CD1c-positive myeloid dendritic cell (primary cell): ENCODE measurements at regions not wholly inside any gene's neighbourhood (a gene's known extent, or its start where the extent isn't known, plus 50 kb on each side); places are given as distances from the start of the nearest gene placed in this dataset.

ENCODE experiments used
- DNase-seq: peaks from one replicate; pipeline ENCODE4 v3.0.0-alpha.2; 2016; ENCODE audit errors: extremely low spot score

DNA sequence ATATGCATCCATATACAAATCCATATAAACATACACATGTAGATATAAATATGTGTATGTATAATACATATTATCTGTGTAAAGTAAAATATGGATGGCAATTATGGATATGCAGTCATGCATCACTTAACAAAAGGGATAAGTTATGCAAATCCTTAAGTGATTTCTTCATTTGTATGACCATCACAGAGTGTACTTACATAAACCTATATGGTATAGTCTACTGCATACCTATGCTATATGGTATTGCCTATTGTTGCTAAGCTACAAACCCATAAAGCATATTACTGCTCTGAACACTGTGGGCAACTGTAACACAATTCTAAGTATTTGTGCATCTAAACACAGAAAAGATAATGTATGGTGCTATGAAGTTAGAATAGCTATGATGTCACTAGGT, 227.2 kb downstream of the SLC6A15 start:
- DNase-seq = no peak

DNA sequence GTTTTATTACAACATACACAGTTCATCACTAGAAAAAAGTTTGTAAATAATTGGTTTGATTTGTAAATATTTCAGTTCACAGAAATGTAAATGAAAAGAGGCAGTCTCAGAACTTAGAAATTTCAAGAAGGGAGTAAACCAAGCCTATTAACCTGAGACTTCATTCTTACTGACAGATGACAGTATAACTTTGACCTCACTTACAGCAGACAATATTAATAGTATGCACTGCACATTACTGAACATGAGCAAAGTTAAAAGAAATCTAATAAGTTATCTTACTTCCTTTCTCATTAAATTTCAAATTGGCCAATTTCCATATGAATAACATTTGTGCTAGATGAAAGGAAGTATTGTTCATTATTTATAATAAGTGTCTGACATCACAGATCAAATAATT, 235.8 kb downstream of the SLC6A15 start:
- DNase-seq = no peak

DNA sequence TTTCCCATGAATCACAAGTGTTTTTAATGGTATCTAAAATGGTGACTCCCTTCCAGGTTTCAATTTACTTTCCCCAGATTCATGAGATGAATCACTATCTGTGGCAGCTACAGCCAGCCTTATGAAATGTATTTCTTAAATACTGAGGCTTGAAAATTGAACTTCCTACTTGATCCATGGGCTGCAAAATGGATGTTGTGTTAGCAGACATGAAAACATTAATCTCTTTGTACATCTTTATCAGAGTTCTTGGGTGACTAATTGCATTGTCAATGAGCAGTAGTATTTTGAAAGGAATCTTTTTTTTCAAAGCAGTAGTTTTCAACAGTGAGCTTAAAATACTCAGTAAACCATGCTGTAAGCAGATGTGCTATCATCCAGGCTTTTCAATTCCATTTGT, 250.8 kb downstream of the SLC6A15 start:
- no peak for DNase-seq

DNA sequence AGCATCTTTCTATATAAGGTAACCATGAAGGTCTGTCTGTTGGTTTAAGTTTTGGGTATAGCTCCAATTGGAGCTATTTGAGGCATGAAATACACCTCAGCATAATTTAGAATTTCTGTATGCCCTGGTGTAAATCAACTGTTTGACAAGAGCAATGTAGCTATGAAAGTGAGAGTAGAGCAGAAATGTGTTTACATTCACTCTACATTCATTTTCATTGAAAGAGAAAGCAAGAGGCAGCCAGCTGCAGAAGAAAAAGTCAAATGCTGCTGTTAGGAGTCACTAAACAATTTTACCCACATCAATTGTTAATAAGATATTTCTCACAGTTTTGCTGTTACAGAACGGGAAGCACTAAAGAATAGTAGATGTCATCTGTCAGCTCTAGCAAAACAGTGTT, 252.5 kb downstream of the SLC6A15 start:
- no peak for DNase-seq

DNA sequence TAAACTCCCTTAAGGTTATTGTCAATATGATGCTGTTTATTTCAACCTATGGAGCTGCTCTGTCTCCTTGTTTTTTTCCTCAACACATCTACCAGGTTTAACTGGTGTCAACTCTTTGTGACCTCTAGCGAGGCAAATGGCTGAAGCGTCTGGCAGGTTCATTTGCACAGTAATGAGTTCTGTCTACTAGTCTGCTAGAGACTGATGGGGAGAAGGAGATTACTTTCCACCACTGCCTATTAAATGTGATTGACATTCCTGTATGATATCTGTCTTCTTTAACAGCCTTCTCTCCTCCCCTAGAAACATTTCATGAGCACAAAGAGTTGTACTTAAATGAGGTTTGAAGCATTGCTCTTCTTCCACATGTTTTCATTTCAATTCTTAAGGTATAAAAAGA, 253.7 kb downstream of the SLC6A15 start:
- no peak for DNase-seq

DNA sequence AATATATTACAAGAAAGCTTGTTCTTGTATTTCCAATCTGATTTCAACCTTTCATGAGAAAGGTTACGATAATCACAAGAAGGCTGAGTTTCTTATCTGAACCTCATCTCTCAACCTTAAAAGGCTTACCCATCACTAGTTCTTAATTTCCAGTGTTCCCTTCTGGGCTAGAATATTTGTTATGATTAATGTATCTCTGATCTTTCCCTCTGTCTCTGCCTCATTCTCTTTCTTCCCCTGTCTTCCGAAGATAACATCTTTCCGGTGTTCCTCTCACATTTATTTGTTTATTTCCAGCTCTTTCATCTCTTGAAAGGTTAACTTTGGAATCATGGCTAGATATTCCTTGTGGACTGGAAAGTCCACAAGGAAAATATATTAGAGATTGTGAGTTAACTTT, 255.9 kb downstream of the SLC6A15 start:
- DNase-seq = no peak

DNA sequence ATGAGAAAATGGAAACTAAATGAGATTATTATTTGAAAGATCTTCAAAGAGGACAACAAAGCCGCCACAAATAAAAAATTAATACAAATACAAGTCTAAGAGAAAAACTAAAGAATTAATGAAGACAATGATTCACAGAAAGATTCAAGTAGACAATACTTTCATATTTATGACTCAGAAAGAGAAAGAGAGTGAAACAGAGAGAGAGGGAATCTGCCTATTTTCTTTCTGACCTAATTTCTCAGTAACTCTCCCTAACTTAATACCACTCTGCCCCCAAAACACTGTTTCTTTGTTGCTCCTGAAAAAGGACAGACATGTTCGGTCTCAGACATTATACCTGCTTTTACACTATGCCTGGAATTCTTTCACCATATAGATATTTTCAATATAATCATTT, 259.1 kb downstream of the SLC6A15 start:
- DNase-seq = no peak

DNA sequence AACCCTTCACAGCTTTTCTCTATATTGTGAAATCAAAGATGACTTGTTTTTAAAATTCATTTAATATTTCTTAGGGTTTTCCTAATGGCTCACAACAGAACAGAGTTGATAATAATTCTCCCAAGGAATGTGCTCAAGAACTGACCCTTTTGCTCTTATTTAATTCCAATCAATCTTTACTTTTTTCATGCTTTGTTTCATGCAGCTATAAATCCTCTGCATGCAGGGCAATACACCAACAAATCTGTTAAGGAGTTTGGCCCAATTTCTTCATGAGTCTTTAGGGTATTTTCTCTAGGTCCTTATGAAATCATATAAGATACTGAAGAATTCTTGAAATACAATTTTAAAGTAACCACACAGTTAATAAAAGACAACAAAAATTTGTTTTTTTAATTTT, 264.2 kb downstream of the SLC6A15 start:
- DNase-seq = no peak

DNA sequence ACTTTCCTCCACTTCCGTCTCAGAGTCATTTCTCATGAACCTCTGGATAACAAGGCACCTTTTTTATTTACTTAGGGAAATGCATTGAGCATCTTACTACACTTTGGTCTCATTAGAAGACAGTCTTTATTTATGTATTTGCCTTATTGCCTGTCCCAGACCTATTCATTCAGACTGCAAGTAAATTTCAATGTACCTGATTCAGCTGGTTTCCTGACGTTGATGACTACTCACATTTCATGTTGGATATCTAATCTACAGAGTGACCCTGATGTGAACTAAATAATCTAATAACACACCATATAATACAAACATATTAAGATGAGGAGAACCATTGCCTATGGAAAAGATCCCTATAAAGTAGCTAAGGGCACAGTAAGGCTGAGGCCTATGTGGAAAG, 267.7 kb downstream of the SLC6A15 start:
- DNase-seq = no peak

DNA sequence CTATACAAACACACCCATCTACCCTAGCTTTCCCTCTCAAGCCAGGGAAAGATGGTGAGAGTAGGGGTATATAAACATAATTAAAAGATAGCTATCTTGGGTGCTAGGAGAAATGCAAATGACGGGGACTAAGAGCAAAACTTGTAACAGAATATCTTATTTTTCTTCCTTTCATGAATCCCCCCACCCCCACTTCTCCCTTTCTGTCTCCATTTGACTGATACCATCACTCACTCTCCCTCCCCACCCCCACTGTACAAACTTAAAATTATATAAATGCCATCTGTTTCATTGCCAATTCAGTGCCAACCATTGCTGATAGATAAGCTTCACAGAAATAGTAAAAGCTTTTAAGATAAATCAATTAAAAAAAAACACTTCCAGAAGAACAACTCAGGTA, 268.6 kb downstream of the SLC6A15 start:
- no peak for DNase-seq

DNA sequence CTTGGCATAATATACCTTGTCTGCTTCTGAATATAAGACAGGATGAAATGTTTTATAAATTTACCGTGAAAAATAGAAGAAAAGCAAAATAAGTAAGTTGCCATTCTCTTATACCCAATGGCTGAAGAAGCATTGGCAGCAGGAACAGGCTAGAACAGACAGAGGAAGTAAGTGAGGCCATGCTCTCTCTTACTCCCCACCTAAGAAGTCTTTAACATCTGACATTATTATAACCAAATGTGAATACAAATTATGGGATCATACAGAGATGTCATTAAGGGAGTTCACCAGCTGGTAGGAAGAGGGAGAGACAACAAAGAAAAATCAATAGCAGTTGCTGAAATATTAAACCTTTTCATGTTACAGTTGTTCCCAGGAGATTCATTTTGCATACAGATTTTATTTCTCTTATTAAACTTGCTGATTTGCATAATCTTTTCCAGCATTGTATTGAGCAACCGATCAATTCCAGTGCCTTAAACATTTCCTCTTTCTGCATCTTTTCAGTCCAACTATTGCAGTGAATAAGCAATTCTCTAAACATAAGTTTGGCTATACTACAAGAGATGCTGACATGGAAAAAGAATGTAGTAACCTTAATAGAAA, 270.6 kb downstream of the SLC6A15 start:
- DNase-seq = no peak

DNA sequence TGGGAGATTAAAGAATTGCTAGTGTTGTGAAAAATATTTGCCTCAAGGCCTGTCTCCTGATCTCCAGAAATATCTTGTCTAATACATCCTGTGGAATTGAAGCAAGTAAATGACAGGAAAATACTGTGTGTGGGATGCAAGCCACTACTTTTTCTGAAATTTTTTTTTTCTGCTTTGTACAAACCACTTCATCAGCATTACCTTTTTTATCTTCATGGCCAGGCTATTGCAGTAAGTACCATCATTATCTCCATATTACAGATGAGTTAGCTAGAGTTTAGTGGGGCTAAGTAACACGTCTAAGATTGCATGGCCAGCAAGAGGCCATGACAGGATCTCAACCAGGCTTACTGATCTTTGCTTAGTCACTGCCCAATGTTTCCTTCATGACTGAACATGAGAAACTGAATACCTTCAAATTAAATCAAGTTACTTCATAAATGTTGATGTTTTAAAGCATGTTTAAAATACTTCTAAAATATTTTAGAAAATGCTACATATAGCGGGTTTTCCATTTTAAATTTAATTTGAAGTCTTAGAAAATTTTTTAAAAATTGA, 273.7 kb downstream of the SLC6A15 start:
- DNase-seq = no peak

DNA sequence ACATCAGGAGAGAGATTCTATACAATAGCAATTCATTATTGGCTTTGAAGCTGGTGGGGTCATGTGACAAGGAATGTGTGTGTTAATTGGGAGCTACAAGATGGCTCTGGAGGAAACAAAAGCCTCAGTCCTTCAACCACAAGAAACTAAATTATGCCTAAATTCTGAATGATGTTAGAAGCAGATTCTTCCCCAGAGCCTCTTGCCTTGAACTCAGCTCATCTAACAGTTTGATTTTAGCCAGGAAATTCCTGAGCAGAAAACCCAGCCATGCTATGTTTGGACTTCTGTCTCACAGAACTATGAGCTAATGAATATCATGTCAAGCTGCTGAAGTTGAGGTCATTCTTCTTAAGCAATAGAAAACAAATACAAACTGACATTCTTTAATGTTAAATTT, 274.7 kb downstream of the SLC6A15 start:
- no peak for DNase-seq

DNA sequence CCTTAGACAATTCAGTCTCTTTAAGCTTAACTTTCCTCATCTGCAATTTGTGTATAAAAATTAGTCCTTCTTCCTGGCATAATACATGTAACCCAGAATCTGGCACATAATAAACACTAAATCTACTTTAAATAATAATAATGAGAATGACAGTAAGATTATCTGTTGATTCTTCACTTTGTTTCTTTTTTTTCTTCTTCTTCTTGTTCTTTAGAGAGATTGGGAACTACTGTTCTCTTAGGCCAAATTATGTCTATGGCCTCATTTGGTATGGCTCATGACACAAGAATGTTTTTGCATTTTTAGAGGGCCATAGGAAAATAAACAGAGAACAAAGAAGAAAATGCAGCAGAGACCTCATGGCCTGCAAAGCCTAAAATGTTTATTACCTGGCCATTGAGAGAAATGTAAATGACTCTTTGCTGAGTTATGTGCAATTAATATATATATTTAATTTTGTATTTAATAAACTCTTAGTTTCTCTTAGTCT, 275.8 kb downstream of the SLC6A15 start:
- DNase-seq = no peak

DNA sequence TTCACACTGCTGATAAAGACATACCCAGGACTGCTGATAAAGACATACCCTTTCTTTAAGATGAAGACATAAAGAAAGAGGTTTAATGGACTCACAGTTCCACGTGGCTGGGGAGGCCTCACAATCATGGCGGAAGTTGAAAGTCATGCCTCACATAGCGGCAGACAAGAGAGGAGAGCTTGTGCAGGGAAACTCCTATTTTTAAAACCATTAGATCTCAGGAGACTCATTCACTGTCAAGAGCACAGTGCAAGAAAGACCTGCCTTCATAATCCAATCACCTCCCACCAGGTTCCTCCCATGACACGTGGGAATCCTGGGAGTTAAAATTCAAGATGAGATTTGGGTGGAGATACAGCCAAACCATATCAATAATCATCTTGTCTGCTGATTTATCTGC, 278.1 kb downstream of the SLC6A15 start:
- no peak for DNase-seq

DNA sequence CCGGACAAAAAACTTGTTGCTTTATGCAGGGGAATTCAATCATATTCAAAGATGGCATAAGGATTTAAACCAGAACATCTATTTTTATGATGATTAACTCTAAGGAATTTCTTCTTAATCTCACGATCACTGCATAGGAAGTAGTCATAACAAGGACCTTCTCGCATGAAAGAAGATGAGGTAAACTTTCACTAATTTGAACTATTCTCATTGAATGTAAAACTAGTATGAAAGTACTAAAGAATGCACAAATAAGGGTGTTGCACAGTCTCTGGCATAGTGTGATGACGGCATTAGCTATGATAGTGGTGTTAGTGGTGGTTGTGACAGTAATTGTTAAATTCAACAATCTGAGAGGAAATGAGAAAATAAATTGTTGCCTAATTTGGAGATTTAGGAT, 280.0 kb downstream of the SLC6A15 start:
- DNase-seq = no peak

DNA sequence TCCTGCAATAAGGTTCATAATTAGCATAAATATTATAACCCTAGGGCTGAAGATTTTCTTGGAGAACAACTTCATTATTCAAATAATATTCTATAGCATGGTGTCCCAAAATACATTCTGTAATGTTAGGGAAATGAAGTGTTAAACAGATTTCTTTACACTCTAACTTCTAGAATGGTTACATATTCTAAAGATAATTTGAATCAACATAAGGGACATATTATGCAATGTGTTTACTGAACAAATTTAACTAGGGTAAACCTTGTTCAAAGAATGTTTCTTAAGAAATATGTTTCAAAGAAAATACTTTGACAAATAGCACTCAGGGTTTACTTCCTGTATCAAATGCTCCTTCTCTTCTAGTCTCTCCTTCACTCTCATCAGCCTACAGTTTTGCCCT, 281.6 kb downstream of the SLC6A15 start:
- DNase-seq = no peak

DNA sequence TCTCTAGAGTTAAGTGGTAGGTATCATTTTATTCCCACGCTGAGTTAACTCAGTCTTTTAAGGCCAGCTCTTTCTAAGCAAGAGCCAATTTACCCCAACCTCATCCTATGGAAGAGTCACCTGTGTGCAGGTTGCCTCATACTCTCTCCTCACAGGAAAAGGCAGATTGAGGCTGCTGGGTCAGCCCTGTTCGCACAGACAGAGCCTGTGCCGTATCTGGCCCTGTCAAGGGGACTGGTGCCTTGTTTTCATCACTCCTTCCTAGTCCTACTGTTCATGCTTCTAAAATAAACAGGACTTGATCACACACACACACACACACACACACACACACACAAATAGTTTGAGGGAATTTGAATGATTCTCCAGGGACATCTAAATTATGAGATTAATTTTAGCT, 285.0 kb downstream of the SLC6A15 start:
- no peak for DNase-seq

DNA sequence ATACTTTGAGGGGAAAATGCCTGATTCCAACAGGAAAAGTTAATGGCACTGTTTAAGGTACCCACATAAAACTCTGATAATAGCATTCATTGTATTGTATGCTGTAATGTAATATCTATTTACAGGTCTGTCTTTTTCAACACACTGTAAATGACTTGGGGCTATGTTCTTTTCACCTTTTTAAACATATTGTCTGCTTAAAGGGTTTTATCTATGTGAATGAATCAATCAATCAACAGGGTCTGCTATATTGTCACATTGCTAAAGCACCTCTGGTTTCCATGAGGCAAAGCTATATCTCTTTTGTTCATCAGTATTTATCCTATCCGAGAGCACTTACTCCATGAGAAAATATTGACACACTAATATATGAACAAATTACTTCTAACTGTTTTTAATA, 288.0 kb downstream of the SLC6A15 start:
- no peak for DNase-seq

DNA sequence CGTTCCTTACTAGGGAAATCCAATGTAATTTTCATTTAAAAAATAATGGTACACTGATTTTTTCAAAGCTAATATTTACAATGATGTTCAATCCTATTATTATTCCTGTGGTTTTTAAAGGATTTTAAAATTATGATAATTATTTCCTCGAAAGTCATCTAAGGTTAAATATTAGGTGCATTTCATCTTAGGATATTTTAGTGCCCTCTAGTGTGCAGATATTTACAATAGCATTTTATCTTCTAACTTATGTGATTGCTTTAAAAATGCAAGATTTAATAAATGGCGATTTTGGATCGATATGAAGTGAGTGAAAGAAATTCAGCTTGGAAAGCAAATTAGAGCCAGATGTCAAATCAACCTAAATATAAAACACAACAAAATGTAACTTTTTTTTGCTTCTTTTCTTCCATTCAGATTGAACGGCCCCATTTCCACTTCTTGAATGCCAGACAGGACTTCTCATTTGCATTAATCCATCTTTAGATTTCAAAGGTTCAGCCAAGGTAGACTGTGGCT, 293.5 kb downstream of the SLC6A15 start:
- no peak for DNase-seq

DNA sequence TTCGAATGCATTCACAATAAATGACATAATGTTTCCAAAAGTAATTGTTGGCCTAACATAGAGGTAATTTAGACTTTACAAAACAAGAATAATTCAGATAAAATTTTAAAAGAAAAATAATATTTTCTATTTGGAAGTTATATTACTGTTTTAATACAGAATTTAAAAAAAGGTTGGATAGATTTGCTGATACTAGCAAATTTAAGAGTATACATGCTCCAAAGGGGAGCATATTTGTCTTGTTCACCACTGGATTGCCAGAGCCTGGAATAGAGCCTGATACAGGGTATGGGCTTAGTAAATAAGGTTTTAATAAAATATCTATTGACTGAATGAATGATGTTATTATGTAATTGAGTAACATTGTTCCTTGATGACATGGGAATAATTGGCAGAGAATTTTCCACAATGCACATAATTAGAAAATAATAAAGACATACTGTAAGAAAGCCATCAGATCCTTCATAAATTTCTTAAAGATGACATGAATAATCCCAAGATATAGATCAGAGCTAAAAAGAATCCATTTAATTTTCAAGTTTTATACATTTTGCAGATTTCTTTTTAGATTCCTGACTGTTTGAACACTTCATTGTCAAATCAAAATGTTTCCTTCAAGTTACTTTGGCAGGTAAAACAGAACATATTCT, 305.3 kb downstream of the SLC6A15 start:
- DNase-seq = no peak

DNA sequence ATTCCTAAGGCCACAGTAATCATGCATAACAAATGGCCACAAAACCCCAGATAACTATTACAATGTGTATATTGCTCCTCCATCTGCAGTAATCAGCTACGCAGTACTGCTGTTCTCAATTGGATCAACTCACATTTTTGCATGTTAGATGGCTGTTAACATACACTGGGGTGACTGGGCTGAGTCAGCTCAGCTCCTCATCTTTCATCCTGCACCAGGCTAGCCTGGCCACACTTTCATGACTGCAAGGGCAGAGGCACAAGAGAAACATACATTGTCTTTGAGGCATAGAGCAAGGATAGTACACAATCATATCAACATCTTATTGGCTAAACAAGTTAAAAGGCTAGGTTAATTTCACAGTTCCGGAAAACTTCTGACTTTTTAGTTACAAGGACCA, 306.6 kb downstream of the SLC6A15 start:
- DNase-seq = no peak

DNA sequence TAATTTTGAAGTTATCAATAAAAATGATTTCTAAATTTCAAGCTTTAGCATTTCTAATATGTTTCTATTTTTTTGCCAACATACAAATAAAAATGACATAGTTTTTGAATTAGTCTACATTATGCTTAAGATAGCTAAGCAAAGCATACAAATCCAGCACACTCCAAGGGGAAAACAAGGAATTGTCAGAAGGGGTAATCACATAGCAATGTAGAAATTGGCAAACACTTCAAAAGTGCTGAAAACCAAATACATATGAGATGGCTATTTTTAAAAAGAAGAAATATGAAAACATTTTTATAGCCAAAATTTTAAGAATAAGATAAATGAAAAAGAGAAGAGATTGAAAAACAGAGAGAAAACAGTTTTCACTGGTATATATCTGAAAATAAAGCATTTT, 308.0 kb downstream of the SLC6A15 start:
- no peak for DNase-seq
